MG63 (cell line): ENCODE measurements at regions not wholly inside any gene's neighbourhood (a gene's known extent, or its start where the extent isn't known, plus 50 kb on each side); places are given as distances from the start of the nearest gene placed in this dataset.

Source experiments
- DNase-seq: peaks from one replicate; pipeline ENCODE4 v3.0.0-alpha.2; 2020
- H3K27me3 ChIP-seq: fragments of 250-450 bp; sonication (Bioruptor Pico); 2 replicates; pipeline ENCODE4 v1.5.1; 2020; ENCODE audit warnings: mild to moderate bottlenecking, moderate library complexity
- H3K36me3 ChIP-seq: fragments of 250-450 bp; sonication (Bioruptor Pico); 2 replicates; pipeline ENCODE4 v1.5.1; 2020; ENCODE audit warnings: mild to moderate bottlenecking, moderate library complexity
- H3K4me3 ChIP-seq: fragments of 250-450 bp; sonication (Bioruptor Pico); 2 replicates; pipeline ENCODE4 v1.5.1; 2020; ENCODE audit warnings: mild to moderate bottlenecking, moderate library complexity
- H3K9me3 ChIP-seq: fragments of 250-450 bp; sonication (Bioruptor Pico); 2 replicates; pipeline ENCODE4 v1.5.1; 2020; ENCODE audit warnings: mild to moderate bottlenecking, moderate library complexity

DNA sequence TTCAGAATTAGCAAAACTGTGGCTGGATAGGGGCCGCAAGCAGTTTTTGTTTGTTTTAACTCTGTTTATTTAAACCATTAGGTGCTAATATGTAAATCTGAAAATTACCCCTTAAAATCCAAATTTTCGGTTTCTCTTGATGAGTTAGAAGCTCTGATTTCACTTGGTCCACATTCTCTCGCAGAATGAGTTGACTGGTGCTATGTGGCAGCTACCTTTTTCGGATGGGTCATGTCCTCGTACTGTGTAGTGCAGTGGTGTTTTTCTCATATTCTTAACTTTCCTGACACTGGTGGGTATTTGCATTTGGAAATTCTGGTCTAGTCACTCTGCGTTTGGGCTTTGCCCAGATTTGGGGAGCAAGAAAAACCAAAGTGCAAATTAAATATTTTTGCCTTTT is 87.1 kb downstream of the DIPK2A start:
- DNase-seq = no peak
- Histone ChIP-seq H3K36me3 (no peaks in the 10 kb centered on the region), H3K27me3 (no peaks in the 10 kb centered on the region), H3K4me3 (no peak overlapping the region), H3K9me3 (no peaks in the 10 kb centered on the region)

DNA sequence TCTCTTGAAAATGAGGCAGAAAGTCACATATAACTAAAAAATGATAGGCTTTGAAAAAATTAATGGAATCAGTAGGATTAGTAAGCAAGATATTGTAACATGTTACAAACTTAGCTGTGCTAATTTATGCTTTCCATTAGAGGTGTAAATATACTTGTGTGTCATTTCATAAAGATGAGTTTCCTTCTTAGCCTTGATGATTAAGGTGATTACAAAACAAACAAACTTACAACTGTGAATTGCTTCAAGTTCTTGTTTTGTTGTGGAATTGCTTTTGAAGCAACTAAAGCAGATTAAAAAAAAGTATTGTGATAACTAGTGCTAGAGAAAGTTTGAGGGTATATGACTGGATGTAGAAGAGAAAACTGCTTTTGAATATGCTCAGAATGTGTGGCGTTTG is 87.9 kb downstream of the DIPK2A start:
- Histone ChIP-seq H3K36me3 (no peaks in the 10 kb centered on the region), H3K9me3 (no peaks in the 10 kb centered on the region), H3K27me3 (no peaks in the 10 kb centered on the region), H3K4me3 (no peak overlapping the region)
- no peak for DNase-seq

GRCh38 chr3:144060881-144061280 is 89.3 kb downstream of the DIPK2A start:
- no peaks in the 10 kb centered on the region for H3K27me3 ChIP-seq
- no peak overlapping the region for H3K4me3 ChIP-seq
- DNase-seq = no peak
- no peaks in the 10 kb centered on the region for H3K9me3 ChIP-seq
- H3K36me3 ChIP-seq = no peaks in the 10 kb centered on the region

DNA sequence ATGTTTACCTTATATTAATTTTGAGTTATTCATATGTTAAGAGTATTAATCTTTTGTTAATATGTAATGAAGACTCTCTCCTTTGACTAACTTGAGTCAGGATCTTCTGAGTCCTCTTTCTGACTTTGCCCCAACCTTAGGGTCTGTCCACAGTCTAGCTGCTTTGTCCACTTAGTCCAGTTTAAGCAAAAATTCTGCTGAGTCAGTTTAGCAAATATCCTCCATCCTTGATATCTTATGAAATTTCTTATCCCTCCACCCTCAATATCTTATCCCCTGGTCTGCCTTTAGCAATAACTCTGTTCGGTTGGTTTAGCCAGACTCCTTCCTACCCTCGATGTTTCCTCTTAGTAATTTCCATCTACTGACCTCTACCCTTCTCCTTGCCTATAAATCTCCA is 91.7 kb downstream of the DIPK2A start:
- no peak for DNase-seq
- H3K9me3 ChIP-seq = no peaks in the 10 kb centered on the region
- H3K4me3 ChIP-seq = no peak overlapping the region
- H3K36me3 ChIP-seq = no peaks in the 10 kb centered on the region
- no peaks in the 10 kb centered on the region for H3K27me3 ChIP-seq

- no peak for DNase-seq
- Histone ChIP-seq H3K27me3 (no peaks in the 10 kb centered on the region), H3K4me3 (no peak overlapping the region), H3K36me3 (no peaks in the 10 kb centered on the region), H3K9me3 (peaks cover 4% of the 10 kb centered on the region)
Observed at GRCh38 chr3:144067059-144067458, 95.4 kb downstream of the DIPK2A start.

- DNase-seq = no peak
- no peaks in the 10 kb centered on the region for H3K36me3 ChIP-seq
- no peak overlapping the region for H3K4me3 ChIP-seq
- H3K27me3 ChIP-seq = no peaks in the 10 kb centered on the region; the same call in 1 of the 2 replicates
- peaks cover 9% of the 10 kb centered on the region for H3K9me3 ChIP-seq
Observed at GRCh38 chr3:144073698-144074097, 102.1 kb downstream of the DIPK2A start.

GRCh38 chr3:144079634-144080033 is 108.0 kb downstream of the DIPK2A start:
- Histone ChIP-seq H3K27me3 (no peaks in the 10 kb centered on the region), H3K36me3 (no peaks in the 10 kb centered on the region), H3K9me3 (no peaks in the 10 kb centered on the region), H3K4me3 (no peak overlapping the region)
- DNase-seq = no peak

DNA sequence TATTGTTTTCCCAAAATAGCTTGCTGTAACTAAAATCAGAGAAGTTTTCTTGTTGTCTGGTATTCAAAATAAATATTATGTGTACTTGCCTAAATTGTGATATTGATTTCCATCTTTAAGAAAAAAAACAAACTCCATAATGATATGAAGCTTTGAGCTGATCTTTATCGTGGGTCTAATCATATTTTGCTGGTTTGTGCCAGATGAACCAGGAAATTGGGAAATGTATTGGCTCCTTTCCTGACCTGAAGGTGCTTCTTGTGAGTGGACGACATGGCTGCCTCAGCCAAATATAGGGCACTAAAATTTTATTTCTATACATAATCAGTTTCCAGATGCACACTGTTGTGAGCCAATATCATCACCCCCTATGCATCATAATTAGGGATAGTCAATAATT is 113.3 kb downstream of the DIPK2A start:
- Histone ChIP-seq H3K4me3 (no peak overlapping the region), H3K36me3 (no peaks in the 10 kb centered on the region), H3K9me3 (no peaks in the 10 kb centered on the region), H3K27me3 (no peaks in the 10 kb centered on the region)
- DNase-seq = no peak

DNA sequence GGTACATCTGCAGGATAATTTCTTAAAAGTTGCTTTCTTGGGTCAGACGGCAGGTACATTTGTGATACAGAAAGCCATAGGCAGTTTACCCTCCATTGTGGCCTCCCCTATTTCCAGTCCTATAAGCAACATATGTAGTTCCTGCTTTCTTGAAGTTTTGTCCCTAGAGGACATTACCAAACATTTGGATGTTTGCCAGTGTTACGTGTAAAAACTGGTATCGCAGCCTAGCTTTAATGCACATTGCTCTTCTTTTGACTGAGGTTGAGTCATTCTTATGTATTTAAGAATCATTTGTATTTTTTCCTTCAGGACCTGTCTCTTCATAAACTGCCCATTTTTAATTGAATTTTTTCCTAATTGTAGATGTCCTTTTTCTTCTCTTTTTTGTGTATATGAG is 114.3 kb downstream of the DIPK2A start:
- no peaks in the 10 kb centered on the region for H3K36me3 ChIP-seq
- H3K4me3 ChIP-seq = no peak overlapping the region
- no peaks in the 10 kb centered on the region for H3K27me3 ChIP-seq
- no peak for DNase-seq
- H3K9me3 ChIP-seq = no peaks in the 10 kb centered on the region

- Histone ChIP-seq H3K4me3 (no peak overlapping the region), H3K27me3 (no peaks in the 10 kb centered on the region), H3K9me3 (peaks cover 3% of the 10 kb centered on the region; the same call in 1 of the 2 replicates), H3K36me3 (no peaks in the 10 kb centered on the region)
- DNase-seq = no peak
Observed at GRCh38 chr3:144096016-144096415, 124.4 kb downstream of the DIPK2A start.

DNA sequence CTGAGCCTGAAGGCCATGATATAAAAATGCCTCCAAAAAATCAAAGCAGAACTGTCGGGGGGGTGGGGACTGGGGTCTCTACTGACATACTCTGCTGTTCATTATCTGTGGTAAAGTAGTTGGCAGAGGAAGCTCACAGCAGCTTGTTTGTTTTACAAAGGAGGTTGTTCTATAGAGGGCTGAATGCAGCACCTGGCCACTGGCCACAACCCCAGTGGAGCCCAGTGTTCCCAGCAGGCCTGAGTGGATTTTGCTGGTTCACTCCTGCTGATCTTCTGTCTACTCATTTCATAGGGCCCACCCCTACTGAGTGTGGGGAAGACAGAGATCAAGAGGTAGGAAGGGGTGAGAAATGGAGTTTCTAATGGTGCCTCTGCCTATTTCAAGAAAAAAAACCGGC is 125.5 kb downstream of the DIPK2A start:
- no peak for DNase-seq

DNA sequence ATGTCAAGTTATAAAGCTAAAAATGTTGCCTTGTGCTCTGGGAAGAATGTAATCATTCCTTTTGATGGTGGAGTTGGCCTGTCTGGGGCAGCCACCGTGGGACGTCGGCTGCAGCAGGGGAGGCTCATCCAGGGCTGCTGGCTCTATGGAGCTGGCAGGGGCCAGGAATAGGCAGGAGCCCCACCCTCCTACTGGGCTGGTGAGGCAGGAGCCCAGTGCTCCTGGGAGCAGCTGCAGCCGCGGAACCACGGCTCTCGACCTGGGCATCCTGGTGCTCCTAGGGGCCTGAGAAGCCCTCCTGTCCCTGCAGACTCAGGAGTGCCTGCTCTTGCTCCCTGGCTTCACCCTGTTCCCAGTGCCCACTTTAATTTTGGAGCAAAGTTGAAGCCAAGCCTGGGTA is 127.1 kb downstream of the DIPK2A start:
- DNase-seq = no peak
- H3K9me3 ChIP-seq = peaks cover 3% of the 10 kb centered on the region; the same call in 1 of the 2 replicates
- no peaks in the 10 kb centered on the region for H3K27me3 ChIP-seq
- H3K36me3 ChIP-seq = no peaks in the 10 kb centered on the region
- H3K4me3 ChIP-seq = no peak overlapping the region

More for the DNA sequence above, 125.5 kb downstream of the DIPK2A start:
- Histone ChIP-seq H3K4me3 (no peak overlapping the region), H3K9me3 (peaks cover 3% of the 10 kb centered on the region; the same call in 1 of the 2 replicates), H3K36me3 (no peaks in the 10 kb centered on the region), H3K27me3 (no peaks in the 10 kb centered on the region)

GRCh38 chr3:144102421-144102820 is 130.8 kb downstream of the DIPK2A start:
- H3K4me3 ChIP-seq = no peak overlapping the region
- H3K36me3 ChIP-seq = no peaks in the 10 kb centered on the region
- no peak for DNase-seq
- H3K27me3 ChIP-seq = no peaks in the 10 kb centered on the region
- peaks cover 3% of the 10 kb centered on the region; the same call in 1 of the 2 replicates for H3K9me3 ChIP-seq

DNA sequence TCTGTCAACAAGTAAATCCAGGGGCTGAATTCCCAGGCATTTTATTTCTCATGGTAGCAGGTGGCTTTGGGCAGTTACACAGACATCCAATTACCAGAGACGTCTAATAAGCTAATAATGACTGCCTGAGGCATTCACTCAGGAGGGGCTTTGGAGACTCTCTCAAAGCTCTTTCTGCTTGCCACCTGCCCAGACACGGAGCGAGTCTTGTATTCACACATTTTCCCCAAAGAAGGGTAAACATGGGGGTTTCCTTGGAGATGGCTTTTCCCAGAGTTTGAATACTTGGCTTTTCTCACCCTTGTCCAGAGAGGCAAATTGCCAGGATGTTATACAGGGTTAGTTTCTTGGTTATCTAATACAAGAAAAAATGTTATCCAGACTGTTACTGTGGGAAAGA is 132.6 kb downstream of the DIPK2A start:
- Histone ChIP-seq H3K36me3 (no peaks in the 10 kb centered on the region), H3K9me3 (peaks cover 3% of the 10 kb centered on the region; the same call in 1 of the 2 replicates), H3K4me3 (no peak overlapping the region), H3K27me3 (no peaks in the 10 kb centered on the region)
- DNase-seq = no peak

- H3K9me3 ChIP-seq = peaks cover 3% of the 10 kb centered on the region; the same call in 1 of the 2 replicates
- no peak overlapping the region for H3K4me3 ChIP-seq
- H3K36me3 ChIP-seq = no peaks in the 10 kb centered on the region
- DNase-seq = no peak
- H3K27me3 ChIP-seq = no peaks in the 10 kb centered on the region
Observed at GRCh38 chr3:144104679-144105078, 133.1 kb downstream of the DIPK2A start.

DNA sequence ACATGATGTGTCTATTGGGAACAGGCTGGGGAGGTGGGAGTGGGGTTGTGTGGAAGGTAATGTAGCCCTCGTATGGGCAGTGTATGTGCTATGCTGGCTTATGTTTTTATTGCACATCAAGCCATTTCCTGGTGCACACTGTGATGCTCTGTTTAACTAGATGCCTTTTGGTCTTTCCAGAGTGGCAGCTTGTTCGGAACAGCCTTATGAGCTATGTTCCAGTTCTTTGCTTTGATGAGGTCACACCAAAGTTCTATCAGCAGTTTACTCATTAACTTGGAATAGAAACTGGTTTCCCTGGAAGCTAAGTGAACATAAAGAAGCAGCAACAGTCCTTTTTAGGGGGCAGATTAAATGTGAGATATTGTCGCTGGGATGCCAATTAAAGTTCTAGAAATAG is 133.9 kb downstream of the DIPK2A start:
- no peak for DNase-seq
- H3K9me3 ChIP-seq = no peaks in the 10 kb centered on the region
- no peaks in the 10 kb centered on the region for H3K36me3 ChIP-seq
- no peak overlapping the region for H3K4me3 ChIP-seq
- H3K27me3 ChIP-seq = no peaks in the 10 kb centered on the region

GRCh38 chr3:144106970-144107369 is 135.3 kb downstream of the DIPK2A start:
- no peak for DNase-seq
- no peaks in the 10 kb centered on the region for H3K27me3 ChIP-seq
- no peaks in the 10 kb centered on the region for H3K9me3 ChIP-seq
- H3K36me3 ChIP-seq = no peaks in the 10 kb centered on the region
- H3K4me3 ChIP-seq = no peak overlapping the region

DNA sequence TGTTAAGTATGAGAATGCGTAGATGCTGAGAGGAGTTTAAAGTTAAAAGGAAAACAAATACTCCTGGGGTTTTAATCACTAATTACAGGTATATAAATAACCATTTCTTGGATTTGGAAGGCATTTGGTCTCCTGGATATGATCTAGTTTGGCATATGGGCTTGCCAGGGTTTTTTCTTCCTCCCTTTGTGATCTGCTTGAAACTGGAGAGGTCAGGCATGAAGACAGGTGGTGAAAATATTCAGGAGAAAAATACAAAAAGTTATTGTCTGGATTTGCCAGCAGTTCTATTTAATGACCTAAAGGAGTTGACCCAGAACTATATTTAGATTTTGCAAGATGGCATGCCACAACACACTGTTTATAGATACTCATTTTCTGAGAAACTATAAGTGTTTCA is 136.3 kb downstream of the DIPK2A start:
- no peaks in the 10 kb centered on the region for H3K36me3 ChIP-seq
- no peaks in the 10 kb centered on the region for H3K27me3 ChIP-seq
- no peak for DNase-seq
- no peak overlapping the region for H3K4me3 ChIP-seq
- H3K9me3 ChIP-seq = no peaks in the 10 kb centered on the region

DNA sequence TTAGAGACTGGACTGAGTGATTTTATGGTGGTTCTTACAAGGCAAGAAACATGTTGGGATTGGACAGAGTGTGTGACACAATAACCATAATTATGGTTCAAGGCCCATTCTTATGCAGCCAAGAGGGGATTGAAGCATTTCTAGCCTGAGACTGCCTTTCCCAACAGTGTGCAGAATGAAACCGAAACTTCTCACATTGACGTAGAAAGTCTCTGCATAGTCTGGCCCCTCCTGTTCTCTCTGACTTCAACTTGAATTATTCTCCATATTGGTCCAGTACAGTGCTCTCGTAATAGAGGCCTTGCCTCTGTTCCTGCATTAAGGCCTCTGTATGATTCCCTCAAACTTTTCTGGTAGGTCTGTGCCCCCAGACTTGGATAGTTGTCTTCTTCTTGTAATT is 138.3 kb downstream of the DIPK2A start:
- Histone ChIP-seq H3K9me3 (no peaks in the 10 kb centered on the region), H3K4me3 (peak overlapping the region; percentile 23), H3K36me3 (no peaks in the 10 kb centered on the region), H3K27me3 (no peaks in the 10 kb centered on the region)
- DNase-seq = peak; percentile 10
